ENCODE measurements at regions not wholly inside any gene's neighbourhood (a gene's known extent, or its start where the extent isn't known, plus 50 kb on each side); places are given as distances from the start of the nearest gene placed in this dataset.

DNA sequence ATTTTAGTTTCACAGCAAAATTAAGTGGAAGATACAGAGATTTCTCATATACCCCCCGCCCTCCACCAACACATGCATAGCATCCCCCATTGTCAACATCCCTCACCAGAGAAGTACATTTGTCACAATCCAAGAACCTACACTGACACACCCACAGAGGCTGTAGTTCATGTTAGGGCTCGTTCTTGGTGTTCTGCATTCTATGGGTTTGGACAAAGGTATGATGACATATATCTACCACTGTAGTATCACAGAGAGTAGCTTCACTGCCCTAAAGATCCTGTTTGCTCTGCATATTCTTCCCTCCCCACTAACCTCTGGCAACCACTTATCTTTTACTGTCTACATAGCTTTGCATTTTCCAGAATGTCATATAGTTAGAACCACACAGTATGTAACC, 444.6 kb upstream of the DCN start:
- TF ChIP-seq CTCF (conservative IDR thresholded peaks at IDR 0.05; ENCODE audit: low read depth, low read length) (no peak), EZH2 (IDR thresholded peaks at IDR 0.05; ENCODE audit: borderline replicate concordance, low read depth, low read length, poor library complexity, severe bottlenecking) (no peak)

Measured in A673 (cell line).